SK-N-DZ (cell line): ENCODE measurements at regions not wholly inside any gene's neighbourhood (a gene's known extent, or its start where the extent isn't known, plus 50 kb on each side); places are given as distances from the start of the nearest gene placed in this dataset.
"Not testable (repeated sequence)": the region's sequence is repeated elsewhere in the genome, so short reads cannot be mapped to it uniquely, and the experiment has no call there.

ENCODE experiments used
- DNase-seq: peaks from one replicate; pipeline ENCODE4 v3.0.0-alpha.2; 2015; ENCODE audit warnings: low spot score

- DNase-seq = no peak
These were observed 602.9 kb upstream of the ST8SIA4 start for GRCh38 chr5:101505891-101506570.

- DNase-seq = no peak
These were observed 579.8 kb upstream of the ST8SIA4 start for GRCh38 chr5:101482931-101483330.

GRCh38 chr5:101473483-101473882, 570.4 kb upstream of the ST8SIA4 start:
- no peak for DNase-seq

DNA sequence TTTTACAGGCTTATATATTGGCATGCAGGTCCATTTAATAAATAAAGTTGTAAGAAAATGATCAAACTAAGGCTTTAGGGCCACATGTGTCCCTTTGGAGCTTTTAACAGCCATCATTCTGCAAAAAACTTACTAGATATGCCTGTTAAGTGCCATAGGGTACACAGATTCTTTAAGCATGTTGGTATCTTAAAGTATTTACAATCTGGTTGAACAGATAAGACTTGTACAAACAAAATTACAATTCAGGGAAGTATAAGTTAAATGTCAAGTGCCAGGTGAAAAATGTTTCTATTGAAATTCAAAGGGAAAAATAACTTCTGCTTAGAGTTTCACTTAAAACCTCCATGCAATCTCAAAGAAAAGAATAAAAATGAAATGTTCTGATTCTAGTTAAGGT, 558.4 kb upstream of the ST8SIA4 start:
- no peak for DNase-seq

DNA sequence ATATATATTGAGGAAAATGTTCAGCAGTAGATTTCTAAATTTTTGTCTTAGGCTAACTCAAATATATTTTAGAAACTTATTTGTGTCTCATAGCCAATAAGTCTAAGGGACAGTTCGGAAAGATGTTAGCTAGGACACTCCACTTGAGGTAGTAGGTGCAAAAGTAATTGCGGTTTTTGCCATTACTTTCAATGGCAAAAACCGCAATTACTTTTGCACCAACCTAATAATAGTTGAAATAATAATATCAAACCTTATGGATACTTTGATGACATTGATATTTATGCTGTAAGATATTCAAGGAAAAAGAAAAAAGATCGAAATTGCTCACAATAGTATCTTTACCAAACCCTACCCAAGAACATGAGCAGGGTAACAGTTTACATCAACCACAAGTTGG, 555.5 kb upstream of the ST8SIA4 start:
- DNase-seq = no peak

GRCh38 chr5:101455851-101456250, 552.8 kb upstream of the ST8SIA4 start:
- no peak for DNase-seq

GRCh38 chr5:101455048-101455447, 552.0 kb upstream of the ST8SIA4 start:
- DNase-seq = no peak

DNA sequence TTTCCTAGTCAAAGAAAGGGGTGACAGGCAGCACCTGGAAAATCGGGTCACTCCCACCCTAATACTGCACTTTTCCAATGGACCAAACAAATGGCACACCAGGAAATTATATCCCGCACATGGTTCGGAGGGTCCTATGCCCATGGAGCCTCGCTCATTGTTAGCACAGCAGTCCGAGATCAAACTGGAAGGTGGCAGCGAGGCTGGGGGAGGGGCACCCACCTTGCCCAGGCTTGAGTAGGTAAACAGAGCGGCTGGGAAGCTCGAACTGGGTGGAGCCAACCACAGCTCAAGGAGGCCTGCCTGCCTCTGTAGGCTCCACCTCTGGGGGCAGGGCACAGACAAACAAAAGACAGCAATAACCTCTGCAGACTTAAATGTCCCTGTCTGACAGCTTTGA, 539.2 kb upstream of the ST8SIA4 start:
- not testable (repeated sequence) for DNase-seq

DNA sequence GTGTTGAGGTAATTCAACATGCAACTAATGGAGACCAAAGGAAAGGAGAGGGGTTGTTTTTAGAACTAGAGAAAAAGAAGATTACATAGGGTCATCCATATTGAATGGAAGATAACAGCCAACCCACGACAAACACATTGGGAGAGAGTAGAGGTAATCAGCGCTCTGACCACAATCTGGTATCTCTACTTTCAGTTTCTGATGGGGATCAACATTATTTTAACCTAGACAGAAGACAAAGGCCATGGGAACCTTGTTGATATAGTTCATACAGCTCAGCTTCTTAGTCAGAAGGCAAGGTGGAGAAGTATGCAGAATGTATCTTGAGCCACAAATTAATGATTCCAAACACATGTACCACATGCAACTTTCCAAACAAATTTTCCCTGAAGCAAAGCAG, 537.1 kb upstream of the ST8SIA4 start:
- no peak for DNase-seq

- DNase-seq = no peak
These were observed 534.3 kb upstream of the ST8SIA4 start for GRCh38 chr5:101437351-101437750.

DNA sequence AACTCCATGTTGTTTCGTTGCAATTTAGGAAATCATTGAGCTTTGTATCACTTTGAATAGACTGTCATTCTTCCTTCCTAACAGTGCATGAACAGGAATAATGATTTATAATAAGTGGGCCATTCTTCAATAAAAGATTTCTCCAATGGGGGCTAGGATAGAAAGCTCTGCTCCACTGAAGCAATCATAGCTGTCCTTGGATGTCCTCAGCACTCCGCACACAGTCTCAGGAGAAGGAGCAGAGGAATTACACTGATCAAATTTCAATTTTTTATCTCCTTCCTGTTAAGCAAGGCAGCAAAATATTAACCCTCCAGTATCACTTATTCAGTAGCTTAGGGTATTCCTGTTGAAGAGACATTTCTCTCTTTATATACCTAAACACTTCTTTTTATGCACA, 532.7 kb upstream of the ST8SIA4 start:
- no peak for DNase-seq

GRCh38 chr5:101431201-101431600, 528.1 kb upstream of the ST8SIA4 start:
- DNase-seq = peak; percentile 95

DNA sequence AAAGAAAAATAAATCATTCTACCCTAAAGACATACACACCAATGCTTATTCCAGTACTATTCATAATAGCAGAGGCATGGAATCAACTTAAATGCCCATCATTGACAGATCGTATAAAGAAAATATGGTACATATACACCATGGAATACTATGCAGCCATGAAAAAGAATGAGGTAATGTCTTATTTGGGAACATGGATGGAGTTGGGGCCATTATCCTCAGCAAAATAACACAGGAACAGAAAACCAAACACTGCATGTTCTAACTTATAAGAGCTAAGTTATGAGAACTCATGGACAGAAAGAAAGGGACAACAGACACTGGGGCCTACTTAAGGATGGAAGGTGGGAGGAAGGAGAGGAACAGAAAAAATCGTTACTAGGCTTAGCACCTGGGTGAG, 527.5 kb upstream of the ST8SIA4 start:
- no peak for DNase-seq

DNA sequence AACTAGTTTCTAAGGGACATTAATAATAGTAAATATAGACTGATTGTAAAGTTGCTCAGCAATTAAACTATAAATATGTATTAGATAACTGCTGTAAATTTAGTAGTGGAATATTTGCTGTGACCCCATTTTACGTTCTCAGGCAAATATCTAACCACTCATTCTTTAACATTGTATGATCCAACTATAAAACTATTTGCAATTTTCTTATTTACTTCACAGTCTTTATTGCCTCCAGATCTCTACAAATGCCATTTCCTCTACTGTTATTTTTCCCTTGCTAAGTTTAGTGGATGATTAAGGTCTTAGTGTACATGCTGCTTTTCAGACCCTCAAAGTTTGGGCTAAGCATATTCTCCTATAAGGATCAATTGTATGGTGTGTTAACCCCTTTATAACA, 526.2 kb upstream of the ST8SIA4 start:
- no peak for DNase-seq

- DNase-seq = no peak
These were observed 522.3 kb upstream of the ST8SIA4 start for GRCh38 chr5:101425339-101425859.

DNA sequence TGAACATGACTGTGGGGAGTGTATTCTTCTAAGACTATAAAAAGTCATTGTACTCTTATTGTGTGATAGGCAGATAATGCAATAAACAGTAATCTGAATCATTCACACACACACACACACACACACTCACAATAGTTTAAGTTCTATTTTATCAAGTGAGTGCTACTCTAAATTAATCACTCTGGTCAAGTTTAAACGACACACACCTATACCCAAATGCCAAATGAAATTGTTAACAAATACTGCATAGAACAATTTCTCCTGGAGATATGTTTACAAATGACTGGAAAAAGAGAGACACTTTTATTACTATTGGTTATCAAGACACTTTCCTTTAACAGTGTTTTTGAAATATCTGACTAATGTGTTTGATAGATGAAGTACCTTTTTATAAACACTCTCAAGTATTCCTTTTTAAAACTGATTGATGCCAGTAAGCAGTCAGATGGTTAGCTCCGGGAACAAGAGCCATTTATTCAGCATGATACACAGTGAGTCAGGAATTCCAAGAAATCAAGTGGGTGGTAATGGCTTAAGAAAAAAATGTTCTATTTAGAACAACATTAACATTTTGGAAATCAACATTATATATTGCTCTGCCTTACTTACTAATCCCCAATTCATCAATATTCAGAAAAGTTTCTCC, 521.6 kb upstream of the ST8SIA4 start:
- no peak for DNase-seq

GRCh38 chr5:101418713-101419118, 515.6 kb upstream of the ST8SIA4 start:
- DNase-seq = no peak

DNA sequence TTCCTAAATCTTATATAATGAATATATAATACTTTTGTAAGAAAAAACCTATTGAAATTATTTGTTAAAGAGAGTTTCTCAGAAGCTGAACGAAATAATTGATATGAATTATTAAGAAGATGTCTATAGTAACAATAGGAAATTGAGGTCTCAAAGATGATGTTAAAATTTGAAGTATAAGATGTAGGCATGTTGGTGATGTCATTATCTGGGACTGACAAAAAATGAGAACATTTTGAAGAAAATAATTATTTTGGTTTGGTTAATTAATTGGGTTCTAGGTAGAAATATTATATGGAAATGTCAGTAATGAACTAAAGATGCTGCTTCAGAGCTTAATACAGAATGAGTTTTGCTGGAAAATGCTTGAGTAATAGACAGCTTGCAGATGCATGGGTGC, 501.4 kb upstream of the ST8SIA4 start:
- no peak for DNase-seq

GRCh38 chr5:101393795-101394450, 490.8 kb upstream of the ST8SIA4 start:
- no peak for DNase-seq

GRCh38 chr5:101390151-101390908, 487.2 kb upstream of the ST8SIA4 start:
- DNase-seq = peak; percentile 68

GRCh38 chr5:101385276-101385675, 482.2 kb upstream of the ST8SIA4 start:
- DNase-seq = no peak

- DNase-seq = peak; percentile 39
These were observed 467.1 kb upstream of the ST8SIA4 start for GRCh38 chr5:101370181-101370580.
